ENCODE measurements at regions not wholly inside any gene's neighbourhood (a gene's known extent, or its start where the extent isn't known, plus 50 kb on each side); places are given as distances from the start of the nearest gene placed in this dataset.

GRCh38 chr1:181153634-181153961 lies 65.1 kb downstream of the IER5 start:
- TF ChIP-seq CTCF (conservative IDR thresholded peaks at IDR 0.05; ENCODE audit: low read length) (no peak), EZH2phosphoT487 (IDR thresholded peaks at IDR 0.05; ENCODE audit: borderline replicate concordance) (no peak)

All from Loucy (cell line).